SK-N-SH treated with all-trans-retinoic acid at 6 μM for 48 hours (cell line): ENCODE measurements at regions not wholly inside any gene's neighbourhood (a gene's known extent, or its start where the extent isn't known, plus 50 kb on each side); places are given as distances from the start of the nearest gene placed in this dataset.

Source experiments
- ATAC-seq: fragments of 200-7000 bp; cut with Tn5 transposase; 3 replicates; pipeline ENCODE4 v1.9.1; 2020; ENCODE audit warnings: mild to moderate bottlenecking, moderate library complexity
- ARNTL ChIP-seq: fragments of 450-650 bp; formaldehyde crosslinking; IDR thresholded peaks from 2 replicates; pipeline ENCODE4 v1.5.0; 2020; ENCODE audit warnings: low read depth, mild to moderate bottlenecking, moderate library complexity, borderline replicate concordance
- BACH2 ChIP-seq: fragments of 250-450 bp; sonication (Bioruptor Pico); IDR thresholded peaks from 2 replicates; pipeline ENCODE4 v1.9.0; 2021; ENCODE audit warnings: mild to moderate bottlenecking, borderline replicate concordance
- CREB5 ChIP-seq: fragments of 250-450 bp; sonication (Bioruptor Pico); IDR thresholded peaks from 2 replicates; pipeline ENCODE4 v1.5.1; 2020; ENCODE audit warnings: low read depth, mild to moderate bottlenecking, moderate library complexity
- CSDC2 ChIP-seq: fragments of 250-450 bp; sonication (Bioruptor Pico); IDR thresholded peaks from 2 replicates; pipeline ENCODE4 v1.5.0; 2020; ENCODE audit warnings: mild to moderate bottlenecking, moderate library complexity
- CSRNP3 ChIP-seq: fragments of 250-450 bp; sonication (Bioruptor Pico); IDR thresholded peaks from 2 replicates; pipeline ENCODE4 v1.5.1; 2021; ENCODE audit warnings: mild to moderate bottlenecking, moderate library complexity
- ESRRG ChIP-seq: fragments of 250-450 bp; sonication (Bioruptor Pico); IDR thresholded peaks from 2 replicates; pipeline ENCODE4 v1.6.1; 2021; ENCODE audit warnings: mild to moderate bottlenecking
- GLIS3 ChIP-seq: fragments of 250-450 bp; sonication (Bioruptor Pico); IDR thresholded peaks from 2 replicates; pipeline ENCODE4 v1.5.0; 2020; ENCODE audit warnings: mild to moderate bottlenecking, moderate library complexity
- ISL1 ChIP-seq: fragments of 250-450 bp; sonication (Bioruptor Pico); IDR thresholded peaks from 2 replicates; pipeline ENCODE4 v2.1.2; 2022; ENCODE audit warnings: mild to moderate bottlenecking, moderate library complexity
- OSR1 ChIP-seq: fragments of 250-450 bp; sonication (Bioruptor Pico); IDR thresholded peaks from 2 replicates; pipeline ENCODE4 v1.8.0; 2022; ENCODE audit warnings: moderate library complexity, mild to moderate bottlenecking, inconsistent platforms
- PATZ1 ChIP-seq: fragments of 250-450 bp; sonication (Bioruptor Pico); IDR thresholded peaks from 2 replicates; pipeline ENCODE4 v1.8.0; 2020; ENCODE audit warnings: mild to moderate bottlenecking, moderate library complexity, borderline replicate concordance
- POU6F1 ChIP-seq: fragments of 250-450 bp; sonication (Bioruptor Pico); IDR thresholded peaks from 2 replicates; pipeline ENCODE4 v1.8.0; 2021; ENCODE audit warnings: low read depth, mild to moderate bottlenecking, moderate library complexity, borderline replicate concordance
- PPARA ChIP-seq: fragments of 250-450 bp; sonication (Bioruptor Pico); IDR thresholded peaks from 2 replicates; pipeline ENCODE4 v1.5.0; 2020; ENCODE audit warnings: mild to moderate bottlenecking, borderline replicate concordance
- SNAI2 ChIP-seq: fragments of 250-450 bp; sonication (Bioruptor Pico); IDR thresholded peaks from 2 replicates; pipeline ENCODE4 v1.5.0; 2020; ENCODE audit warnings: mild to moderate bottlenecking, moderate library complexity
- TCF4 ChIP-seq: fragments of 250-450 bp; sonication (Bioruptor Pico); IDR thresholded peaks from 2 replicates; pipeline ENCODE4 v1.8.0; 2021; ENCODE audit warnings: mild to moderate bottlenecking, moderate library complexity, borderline replicate concordance
- TOX ChIP-seq: fragments of 250-450 bp; sonication (Bioruptor Pico); IDR thresholded peaks from 2 replicates; pipeline ENCODE4 v1.8.0; 2021; ENCODE audit warnings: mild to moderate bottlenecking, moderate library complexity, borderline replicate concordance
- ZC3H10 ChIP-seq: fragments of 250-450 bp; sonication (Bioruptor Pico); IDR thresholded peaks from 2 replicates; pipeline ENCODE4 v1.5.1; 2021; ENCODE audit warnings: mild to moderate bottlenecking, moderate library complexity
- ZFP3 ChIP-seq: fragments of 250-450 bp; sonication (Bioruptor Pico); IDR thresholded peaks from 2 replicates; pipeline ENCODE4 v1.5.0; 2020; ENCODE audit warnings: mild to moderate bottlenecking, moderate library complexity
- ZFP30 ChIP-seq: fragments of 450-650 bp; formaldehyde crosslinking; IDR thresholded peaks from 2 replicates; pipeline ENCODE4 v1.5.0; 2022; ENCODE audit warnings: mild to moderate bottlenecking, moderate library complexity
- ZNF565 ChIP-seq: fragments of 450-650 bp; formaldehyde crosslinking; conservative IDR thresholded peaks from 2 replicates; pipeline ENCODE4 v1.5.0; 2020; ENCODE audit warnings: low read depth, mild to moderate bottlenecking, moderate library complexity
- ZNF70 ChIP-seq: fragments of 450-650 bp; formaldehyde crosslinking; IDR thresholded peaks from 2 replicates; pipeline ENCODE4 v1.5.0; 2020; ENCODE audit warnings: mild to moderate bottlenecking, moderate library complexity
- ZNF8 ChIP-seq: fragments of 450-650 bp; formaldehyde crosslinking; IDR thresholded peaks from 2 replicates; pipeline ENCODE4 v1.5.0; 2020; ENCODE audit warnings: mild to moderate bottlenecking, moderate library complexity

- TF ChIP-seq ZNF70 (CRISPR knock-in tag) (no peak), SNAI2 (no peak), CSDC2 (CRISPR knock-in tag) (no peak), ZC3H10 (CRISPR knock-in tag) (no peak), POU6F1 (no peak), ZFP3 (CRISPR knock-in tag) (no peak), ZFP30 (no peak), CSRNP3 (no peak)
- no peak for ATAC-seq
Observed at GRCh38 chr3:139241783-139242182, 102.0 kb upstream of the MRPS22 start.

- TF ChIP-seq TCF4 (peak; percentile 65; the same call in 1 of the 2 replicates), ARNTL (CRISPR knock-in tag) (no peak)
- peak; percentile 42; the same call in 1 of the 3 replicates for ATAC-seq
Observed at GRCh38 chr3:139243710-139244109, 100.1 kb upstream of the MRPS22 start.

GRCh38 chr3:139248593-139249255 lies 95.1 kb upstream of the MRPS22 start:
- no peak for TF ChIP-seq SNAI2
- TF ChIP-seq BACH2 (CRISPR knock-in tag), result no peak
- no peak for TF ChIP-seq ISL1 (CRISPR knock-in tag)
- no peak for TF ChIP-seq CREB5 (CRISPR knock-in tag)
- no peak for TF ChIP-seq PPARA (CRISPR knock-in tag)
- TF ChIP-seq ESRRG, result no peak
- TF ChIP-seq ZNF70 (CRISPR knock-in tag), result no peak
- TF ChIP-seq ZNF8 (CRISPR knock-in tag), result no peak
- no peak for TF ChIP-seq TCF4
- TF ChIP-seq ZNF565 (CRISPR knock-in tag), result no peak
- no peak for TF ChIP-seq ZFP3 (CRISPR knock-in tag)
- no peak for TF ChIP-seq CSRNP3
- no peak for TF ChIP-seq POU6F1
- TF ChIP-seq ZC3H10 (CRISPR knock-in tag), result no peak
- TF ChIP-seq, all 23 proteins: peak for 0
- ATAC-seq, result no peak

GRCh38 chr3:139251529-139251928 lies 92.3 kb upstream of the MRPS22 start:
- no peak for ATAC-seq
- TF ChIP-seq ARNTL (CRISPR knock-in tag) (no peak), ISL1 (CRISPR knock-in tag) (no peak), CSRNP3 (no peak), GLIS3 (no peak), ZFP30 (no peak), PATZ1 (CRISPR knock-in tag) (no peak), ZC3H10 (CRISPR knock-in tag) (no peak), TOX (CRISPR knock-in tag) (no peak), ZNF565 (CRISPR knock-in tag) (no peak), ESRRG (no peak), POU6F1 (no peak), CREB5 (CRISPR knock-in tag) (no peak), CSDC2 (CRISPR knock-in tag) (no peak), OSR1 (CRISPR knock-in tag) (no peak)
